Upper lobe of left lung (tissue), 6 donors: ENCODE measurements at regions not wholly inside any gene's neighbourhood (a gene's known extent, or its start where the extent isn't known, plus 50 kb on each side); places are given as distances from the start of the nearest gene placed in this dataset.

Experiments used
- ATAC-seq, 2 donors: fragments of 200-7000 bp; cut with Tn5 transposase; one replicate each; pipeline ENCODE4 v1.9.1; 2022; ENCODE audit warnings: mild to moderate bottlenecking in 2 of 2, moderate library complexity in 2 of 2; ENCODE audit not compliant: low FRiP score in 2 of 2
- DNase-seq, 2 donors: peaks; one replicate each; pipeline ENCODE4 v3.0.0-alpha.2; 2019 to 2020
- H3K27ac ChIP-seq, 4 donors: fragments of 200-600 bp; sonication (generic); one replicate each; pipeline ENCODE4 v1.5.1; 2016 to 2019
- H3K27me3 ChIP-seq, 4 donors: fragments of 200-600 bp; sonication (generic); one replicate each; pipeline ENCODE4 v1.5.1; 2017 to 2019
- H3K36me3 ChIP-seq, 4 donors: fragments of 200-600 bp; sonication (generic); one replicate each; pipeline ENCODE4 v1.5.1; 2016 to 2019
- H3K4me1 ChIP-seq, 4 donors: fragments of 200-600 bp; sonication (generic); one replicate each; pipeline ENCODE4 v1.5.1; 2018 to 2019
- H3K4me3 ChIP-seq, 4 donors: fragments of 200-600 bp; sonication (generic); one replicate each; pipeline ENCODE4 v1.5.1; 2017 to 2019; ENCODE audit warnings: mild to moderate bottlenecking in 2 of 4, moderate library complexity in 1 of 4
- H3K9me3 ChIP-seq, 4 donors: fragments of 200-600 bp; sonication (generic); one replicate each; pipeline ENCODE4 v1.5.1; 2018 to 2019
- EP300 ChIP-seq, 4 donors: sonication (generic); formaldehyde crosslinking; IDR thresholded peaks; one replicate each; pipeline ENCODE4 v1.5.1; 2017; ENCODE audit warnings: antibody characterized with exemption in 4 of 4, control low read depth in 2 of 4
- POLR2A ChIP-seq, 4 donors: fragments of 450-650 bp; IDR thresholded peaks; one replicate each; pipeline ENCODE4 v1.5.1; 2016 to 2017; ENCODE audit warnings: antibody characterized with exemption in 4 of 4, mild to moderate bottlenecking in 2 of 4
- POLR2AphosphoS5 ChIP-seq, 2 donors: sonication (generic); formaldehyde crosslinking; IDR thresholded peaks; one replicate each; pipeline ENCODE4 v1.5.1; 2017; ENCODE audit warnings: antibody characterized with exemption in 2 of 2
- WGBS, 2 donors: methylation state at CpG; one replicate each; pipeline ENCODE4 v1.1.5; 2017 to 2018; 5-methylcytosine and 5-hydroxymethylcytosine counted together
- TF ChIP-seq, protein P1 (sequence below), 6 experiments: fragments of 450-650 bp in 4 of 6; fragments of 200-600 bp in 2 of 6; sonication (generic) in 2 of 6; IDR thresholded peaks; one replicate each; pipeline ENCODE4 v1.5.1; 2016 to 2019; ENCODE audit warnings: antibody characterized with exemption in 6 of 6
- donor health status: DM: no; HTN: no; CAD: no; lungs with moderate emphysema.
- donor health status: DM: no; HTN: yes; CAD: no; lungs with severe emphysema.

DNA sequence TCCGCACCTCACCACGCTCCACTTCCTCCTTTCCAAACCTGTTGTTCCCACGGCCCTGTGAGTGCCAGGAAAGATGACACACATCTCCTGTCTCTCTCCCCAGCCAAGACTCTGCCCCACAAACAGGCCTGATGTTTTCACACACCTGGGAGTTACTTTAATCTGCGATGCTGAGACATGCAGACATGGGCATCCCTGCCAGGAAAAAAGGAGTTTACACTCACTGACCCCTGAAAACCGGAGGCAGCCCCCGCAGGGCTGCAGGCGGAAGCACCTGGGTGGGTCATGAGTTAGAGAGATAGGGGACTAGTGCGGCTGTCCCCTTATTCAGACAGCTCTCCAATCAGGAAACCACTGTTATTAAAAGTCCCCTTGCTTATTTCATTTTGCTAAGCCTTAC, 106.4 kb upstream of the CARD11 start:
- 23 to 49% methylated on average over 7 to 8 of the region's 8 CpGs for WGBS, 2 donors
- no peaks in the 10 kb centered on the region for H3K4me1 ChIP-seq
- DNase-seq = no peak
- H3K4me3 ChIP-seq = no peak overlapping the region
- no peak overlapping the region for H3K27ac ChIP-seq
- H3K36me3 ChIP-seq = no peaks in the 10 kb centered on the region
- no peak for TF ChIP-seq EP300 (IDR thresholded peaks at IDR 0.05)
- TF ChIP-seq, protein P1, sequence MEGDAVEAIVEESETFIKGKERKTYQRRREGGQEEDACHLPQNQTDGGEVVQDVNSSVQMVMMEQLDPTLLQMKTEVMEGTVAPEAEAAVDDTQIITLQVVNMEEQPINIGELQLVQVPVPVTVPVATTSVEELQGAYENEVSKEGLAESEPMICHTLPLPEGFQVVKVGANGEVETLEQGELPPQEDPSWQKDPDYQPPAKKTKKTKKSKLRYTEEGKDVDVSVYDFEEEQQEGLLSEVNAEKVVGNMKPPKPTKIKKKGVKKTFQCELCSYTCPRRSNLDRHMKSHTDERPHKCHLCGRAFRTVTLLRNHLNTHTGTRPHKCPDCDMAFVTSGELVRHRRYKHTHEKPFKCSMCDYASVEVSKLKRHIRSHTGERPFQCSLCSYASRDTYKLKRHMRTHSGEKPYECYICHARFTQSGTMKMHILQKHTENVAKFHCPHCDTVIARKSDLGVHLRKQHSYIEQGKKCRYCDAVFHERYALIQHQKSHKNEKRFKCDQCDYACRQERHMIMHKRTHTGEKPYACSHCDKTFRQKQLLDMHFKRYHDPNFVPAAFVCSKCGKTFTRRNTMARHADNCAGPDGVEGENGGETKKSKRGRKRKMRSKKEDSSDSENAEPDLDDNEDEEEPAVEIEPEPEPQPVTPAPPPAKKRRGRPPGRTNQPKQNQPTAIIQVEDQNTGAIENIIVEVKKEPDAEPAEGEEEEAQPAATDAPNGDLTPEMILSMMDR (IDR thresholded peaks at IDR 0.05) = no peak
- TF ChIP-seq POLR2A (IDR thresholded peaks at IDR 0.05) = no peak
- TF ChIP-seq POLR2AphosphoS5 (IDR thresholded peaks at IDR 0.05) = no peak
- no peaks in the 10 kb centered on the region for H3K27me3 ChIP-seq
- H3K9me3 ChIP-seq = no peaks in the 10 kb centered on the region
- no peak for ATAC-seq

DNA sequence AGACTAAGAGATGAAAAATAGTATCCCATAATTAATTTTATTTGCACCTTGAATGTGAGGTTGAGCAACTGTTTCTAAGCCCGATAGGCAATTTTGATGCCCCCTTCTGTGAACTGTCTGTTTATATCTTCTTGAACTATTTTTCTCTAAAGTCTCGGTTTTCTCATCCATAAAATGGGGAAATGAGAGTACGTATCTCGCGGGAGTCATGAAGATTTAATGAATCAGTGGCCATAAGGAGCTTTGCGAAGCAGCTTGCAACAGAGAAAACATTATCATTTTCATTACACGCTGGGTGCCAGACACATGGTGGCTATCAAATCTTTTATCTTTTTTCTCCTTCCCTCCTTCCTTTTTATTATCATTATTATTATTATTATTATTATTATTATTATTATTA, 108.1 kb upstream of the CARD11 start:
- WGBS, 2 donors = 88 to 89% methylated on average over 7 of the region's 7 CpGs
- Histone ChIP-seq H3K27me3 (no peaks in the 10 kb centered on the region), H3K9me3 (no peaks in the 10 kb centered on the region), H3K36me3 (no peaks in the 10 kb centered on the region), H3K4me1 (no peaks in the 10 kb centered on the region), H3K4me3 (no peak overlapping the region), H3K27ac (no peak overlapping the region)
- ATAC-seq (no peak), DNase-seq (no peak)
- TF ChIP-seq, protein P1 (IDR thresholded peaks at IDR 0.05) = no peak
- TF ChIP-seq POLR2AphosphoS5 (IDR thresholded peaks at IDR 0.05) (no peak), POLR2A (IDR thresholded peaks at IDR 0.05) (no peak), EP300 (IDR thresholded peaks at IDR 0.05) (no peak)

DNA sequence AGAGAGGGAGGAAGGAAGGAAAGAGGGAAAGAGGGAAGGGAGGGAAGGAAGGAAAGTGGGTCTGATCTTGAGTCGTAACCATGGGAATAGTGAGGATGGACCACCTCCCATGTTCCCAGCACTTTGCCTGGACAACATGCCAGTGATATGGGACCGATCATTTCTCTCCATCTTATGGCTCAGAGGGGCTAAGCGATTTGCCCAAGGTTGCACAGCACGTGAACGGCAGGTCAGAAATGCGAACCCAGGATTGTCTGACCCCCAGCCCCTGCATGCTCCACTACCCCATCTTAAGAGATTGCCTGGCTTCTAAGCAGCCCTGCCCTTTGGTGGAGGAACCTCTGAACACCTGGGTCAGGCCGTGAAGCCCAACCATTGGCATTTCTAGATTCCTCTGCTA, 109.0 kb upstream of the CARD11 start:
- Histone ChIP-seq H3K27ac (no peak overlapping the region), H3K9me3 (no peaks in the 10 kb centered on the region), H3K36me3 (no peaks in the 10 kb centered on the region), H3K4me1 (no peaks in the 10 kb centered on the region), H3K4me3 (no peak overlapping the region), H3K27me3 (no peaks in the 10 kb centered on the region)
- 86 to 90% methylated on average over 4 to 7 of the region's 7 CpGs for WGBS, 2 donors
- TF ChIP-seq POLR2A (IDR thresholded peaks at IDR 0.05) (no peak), POLR2AphosphoS5 (IDR thresholded peaks at IDR 0.05) (no peak), EP300 (IDR thresholded peaks at IDR 0.05) (no peak)
- TF ChIP-seq, protein P1 (IDR thresholded peaks at IDR 0.05) = no peak
- ATAC-seq (no peak), DNase-seq (no peak)

DNA sequence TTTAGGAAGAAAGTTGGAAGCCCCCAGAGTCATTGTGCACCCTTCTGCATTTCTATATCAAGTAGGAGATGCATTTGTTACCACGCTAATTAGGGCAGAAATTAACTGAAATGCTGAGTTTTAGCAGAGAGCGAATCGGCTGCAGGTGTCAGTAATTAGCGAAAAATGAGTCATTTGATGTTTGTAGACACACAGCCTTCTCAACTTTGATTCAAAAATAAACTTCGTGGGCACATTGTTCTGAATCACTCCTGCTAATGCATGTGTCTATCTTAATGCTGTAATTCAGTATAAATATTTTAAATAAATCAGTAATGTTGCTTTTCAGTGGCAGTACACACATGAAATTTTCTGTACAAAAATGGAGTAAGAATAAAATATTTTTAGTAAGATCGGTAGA, 109.5 kb upstream of the CARD11 start:
- no peak for TF ChIP-seq POLR2AphosphoS5 (IDR thresholded peaks at IDR 0.05)
- TF ChIP-seq, protein P1 (IDR thresholded peaks at IDR 0.05) = no peak
- TF ChIP-seq POLR2A (IDR thresholded peaks at IDR 0.05) = no peak
- no peak for TF ChIP-seq EP300 (IDR thresholded peaks at IDR 0.05)
- 75 to 81% methylated on average over 6 of the region's 6 CpGs for WGBS, 2 donors
- Histone ChIP-seq H3K27me3 (no peaks in the 10 kb centered on the region), H3K9me3 (no peaks in the 10 kb centered on the region), H3K27ac (no peak overlapping the region), H3K4me3 (no peak overlapping the region), H3K4me1 (no peaks in the 10 kb centered on the region), H3K36me3 (no peaks in the 10 kb centered on the region)
- no peak for ATAC-seq
- no peak for DNase-seq

DNA sequence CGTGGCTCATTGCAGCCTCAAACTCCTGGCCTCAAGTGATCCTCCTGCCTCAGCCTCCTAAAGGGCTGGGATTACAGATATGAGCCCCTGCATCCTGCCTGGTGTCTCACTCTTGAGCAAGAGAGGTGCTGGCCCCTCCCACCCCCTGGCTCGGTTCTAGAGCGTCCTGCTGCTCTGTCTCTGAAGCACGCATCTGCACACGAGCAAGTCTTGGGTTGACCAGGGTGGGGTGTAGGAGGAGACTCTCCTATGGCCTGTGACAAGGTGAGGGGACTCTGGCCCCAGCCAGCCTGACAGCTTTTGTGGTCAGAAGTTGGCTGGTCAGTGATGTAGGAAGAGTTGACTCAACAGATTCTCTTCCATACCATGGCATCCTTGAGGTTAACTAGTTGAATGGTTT, 110.7 kb upstream of the CARD11 start:
- no peaks in the 10 kb centered on the region for H3K4me1 ChIP-seq
- WGBS, 2 donors = 89% methylated on average over 5 of the region's 5 CpGs; no CpG with 5 or more reads in 1 of the 2 donors
- ATAC-seq (no peak), DNase-seq (no peak)
- no peaks in the 10 kb centered on the region for H3K36me3 ChIP-seq
- H3K27ac ChIP-seq = no peak overlapping the region
- no peak overlapping the region for H3K4me3 ChIP-seq
- H3K9me3 ChIP-seq = no peaks in the 10 kb centered on the region
- H3K27me3 ChIP-seq = no peaks in the 10 kb centered on the region
- TF ChIP-seq, protein P1 (IDR thresholded peaks at IDR 0.05) = no peak
- TF ChIP-seq POLR2A (IDR thresholded peaks at IDR 0.05) (no peak), EP300 (IDR thresholded peaks at IDR 0.05) (no peak), POLR2AphosphoS5 (IDR thresholded peaks at IDR 0.05) (no peak)
